Spleen (tissue), 11 donors: ENCODE measurements at regions not wholly inside any gene's neighbourhood (a gene's known extent, or its start where the extent isn't known, plus 50 kb on each side); places are given as distances from the start of the nearest gene placed in this dataset.

Experiments
- DNase-seq: peaks from one replicate; pipeline ENCODE4 v3.0.0-alpha.2; 2020
- H3K27ac ChIP-seq, 8 donors: fragments of 200-600 bp; sonication (generic) in 7 of 8; 1 replicate in 4 of 8; 2 replicates in 4 of 8; pipeline versions ENCODE4 v1.5.0 to v1.8.0; 2016 to 2021; ENCODE audit warnings: inconsistent platforms in 4 of 8, mild to moderate bottlenecking in 4 of 8, moderate library complexity in 1 of 8
- H3K27me3 ChIP-seq, 7 donors: fragments of 200-600 bp; sonication (generic) in 6 of 7; replicated peaks in 1 of 7; 1 replicate in 4 of 7; 2 replicates in 3 of 7; pipeline versions ENCODE4 v1.5.0 to v1.8.0; 2016 to 2021; ENCODE audit warnings: inconsistent platforms in 3 of 7, mild to moderate bottlenecking in 1 of 7
- H3K36me3 ChIP-seq, 6 donors: fragments of 200-600 bp; sonication (generic) in 5 of 6; 1 replicate in 4 of 6; 2 replicates in 2 of 6; pipeline versions ENCODE4 v1.5.0 to v1.8.0; 2016 to 2021; ENCODE audit warnings: inconsistent platforms in 2 of 6
- H3K4me1 ChIP-seq, 6 donors: fragments of 200-600 bp; sonication (generic) in 5 of 6; 1 replicate in 3 of 6; 2 replicates in 3 of 6; pipeline versions ENCODE4 v1.5.0 to v1.8.0; 2016 to 2021; ENCODE audit warnings: inconsistent platforms in 3 of 6
- H3K4me3 ChIP-seq, 8 donors: fragments of 200-600 bp; sonication (generic) in 7 of 8; 1 replicate in 4 of 8; 2 replicates in 4 of 8; pipeline versions ENCODE4 v1.5.0 to v1.8.0; 2016 to 2021; ENCODE audit warnings: inconsistent platforms in 4 of 8, mild to moderate bottlenecking in 4 of 8, moderate library complexity in 2 of 8
- H3K9me3 ChIP-seq, 8 donors: fragments of 200-600 bp; sonication (generic) in 7 of 8; 1 replicate in 4 of 8; 2 replicates in 4 of 8; pipeline versions ENCODE4 v1.5.0 to v1.8.0; 2016 to 2021; ENCODE audit warnings: inconsistent platforms in 4 of 8
- POLR2A ChIP-seq, 3 donors: fragments of 450-650 bp; IDR thresholded peaks; one replicate each; pipeline ENCODE4 v1.5.1; 2017; ENCODE audit warnings: antibody characterized with exemption in 3 of 3, mild to moderate bottlenecking in 1 of 3
- POLR2AphosphoS5 ChIP-seq, 3 donors: sonication (generic); formaldehyde crosslinking; IDR thresholded peaks; one replicate each; pipeline ENCODE4 v1.5.1; 2017; ENCODE audit warnings: antibody characterized with exemption in 3 of 3
- WGBS, 5 donors: extraction: QIAGEN DNeasy Blood & Tissue Kit in 3 of 5; methylation state at CpG; one replicate each; pipeline versions ENCODE4 v1.1.5 to v1.1.7; 2013 to 2018; 5-methylcytosine and 5-hydroxymethylcytosine counted together
- intact Hi-C: fragments of 100-400 bp; cut with DNase I; formaldehyde crosslinking; loops from one replicate; pipeline ENCODE4 v1.15.0; 2023; ENCODE audit warnings: low total_unique reads
- TF ChIP-seq, protein P1 (sequence below), 11 experiments: fragments of 200-600 bp in 7 of 11; fragments of 450-650 bp in 4 of 11; sonication (generic) in 4 of 11; IDR thresholded peaks in 8 of 11; conservative IDR thresholded peaks in 3 of 11; 1 replicate in 7 of 11; 2 replicates in 4 of 11; pipeline versions ENCODE4 v1.4.0 to v1.8.0; 2016 to 2021; ENCODE audit warnings: antibody characterized with exemption in 11 of 11, inconsistent platforms in 4 of 11, mild to moderate bottlenecking in 1 of 11
- donor health status: healthy with polysubstance abuse.
- donor health status: DM: no; HTN: no; CAD: no; lungs with moderate emphysema.
- donor health status: DM: no; HTN: no; CAD: no.
- donor health status: Bipolar disorder and iron deficiency.
- donor health status: healthy.
- donor health status: DM: no; HTN: no; CAD: no.
- donor health status: DM: yes; HTN: yes; CAD: no.

DNA sequence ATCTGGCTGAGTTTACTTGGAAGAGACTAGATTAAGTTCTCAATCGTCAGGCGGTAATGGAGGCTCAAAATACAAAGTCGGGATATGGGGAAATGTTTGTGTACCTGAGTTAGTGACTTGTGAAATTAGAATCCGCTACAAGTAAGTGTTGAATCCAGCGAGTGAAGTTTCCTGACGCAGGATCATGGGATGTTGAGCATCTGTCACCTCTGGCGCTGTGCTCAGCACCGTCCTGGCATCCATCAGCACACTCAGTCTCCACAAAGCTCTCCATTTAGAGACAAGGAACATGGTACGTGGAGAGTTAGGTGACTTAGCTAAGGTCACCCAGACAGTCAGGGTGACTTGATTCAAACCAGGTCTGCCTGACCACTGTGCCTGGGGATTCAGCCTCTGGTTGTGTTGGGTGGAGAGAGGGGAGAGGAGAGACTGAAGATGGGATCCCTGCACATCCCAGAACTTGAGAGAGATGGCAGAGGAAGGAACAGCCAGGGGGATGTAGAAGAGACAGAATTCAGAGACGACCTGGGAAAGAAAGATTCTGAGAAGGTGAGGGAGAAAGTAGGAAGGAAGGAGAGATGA, 251.2 kb downstream of the ACKR3 start:
- TF ChIP-seq POLR2A (IDR thresholded peaks at IDR 0.05) (no peak), POLR2AphosphoS5 (IDR thresholded peaks at IDR 0.05) (no peak)
- TF ChIP-seq, protein P1, sequence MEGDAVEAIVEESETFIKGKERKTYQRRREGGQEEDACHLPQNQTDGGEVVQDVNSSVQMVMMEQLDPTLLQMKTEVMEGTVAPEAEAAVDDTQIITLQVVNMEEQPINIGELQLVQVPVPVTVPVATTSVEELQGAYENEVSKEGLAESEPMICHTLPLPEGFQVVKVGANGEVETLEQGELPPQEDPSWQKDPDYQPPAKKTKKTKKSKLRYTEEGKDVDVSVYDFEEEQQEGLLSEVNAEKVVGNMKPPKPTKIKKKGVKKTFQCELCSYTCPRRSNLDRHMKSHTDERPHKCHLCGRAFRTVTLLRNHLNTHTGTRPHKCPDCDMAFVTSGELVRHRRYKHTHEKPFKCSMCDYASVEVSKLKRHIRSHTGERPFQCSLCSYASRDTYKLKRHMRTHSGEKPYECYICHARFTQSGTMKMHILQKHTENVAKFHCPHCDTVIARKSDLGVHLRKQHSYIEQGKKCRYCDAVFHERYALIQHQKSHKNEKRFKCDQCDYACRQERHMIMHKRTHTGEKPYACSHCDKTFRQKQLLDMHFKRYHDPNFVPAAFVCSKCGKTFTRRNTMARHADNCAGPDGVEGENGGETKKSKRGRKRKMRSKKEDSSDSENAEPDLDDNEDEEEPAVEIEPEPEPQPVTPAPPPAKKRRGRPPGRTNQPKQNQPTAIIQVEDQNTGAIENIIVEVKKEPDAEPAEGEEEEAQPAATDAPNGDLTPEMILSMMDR (IDR thresholded peaks at IDR 0.05 in 8 of 11, conservative IDR thresholded peaks at IDR 0.05 in 3 of 11): no peak
- H3K36me3 ChIP-seq: no peaks in the 10 kb centered on the region
- H3K4me3 ChIP-seq: no peak overlapping the region
- H3K27me3 ChIP-seq: no peaks in the 10 kb centered on the region
- H3K4me1 ChIP-seq: peaks cover 0 to 22% (median 2%) of the 10 kb centered on the region in 6 donors
- intact Hi-C loops: no loop called here
- WGBS, 5 donors: 89 to 95% (median 91%) methylated on average over 10 of the region's 10 CpGs
- H3K9me3 ChIP-seq: peaks cover 0 to 10% (median 7%) of the 10 kb centered on the region in 8 donors
- H3K27ac ChIP-seq: no peak overlapping the region
- DNase-seq: no peak

DNA sequence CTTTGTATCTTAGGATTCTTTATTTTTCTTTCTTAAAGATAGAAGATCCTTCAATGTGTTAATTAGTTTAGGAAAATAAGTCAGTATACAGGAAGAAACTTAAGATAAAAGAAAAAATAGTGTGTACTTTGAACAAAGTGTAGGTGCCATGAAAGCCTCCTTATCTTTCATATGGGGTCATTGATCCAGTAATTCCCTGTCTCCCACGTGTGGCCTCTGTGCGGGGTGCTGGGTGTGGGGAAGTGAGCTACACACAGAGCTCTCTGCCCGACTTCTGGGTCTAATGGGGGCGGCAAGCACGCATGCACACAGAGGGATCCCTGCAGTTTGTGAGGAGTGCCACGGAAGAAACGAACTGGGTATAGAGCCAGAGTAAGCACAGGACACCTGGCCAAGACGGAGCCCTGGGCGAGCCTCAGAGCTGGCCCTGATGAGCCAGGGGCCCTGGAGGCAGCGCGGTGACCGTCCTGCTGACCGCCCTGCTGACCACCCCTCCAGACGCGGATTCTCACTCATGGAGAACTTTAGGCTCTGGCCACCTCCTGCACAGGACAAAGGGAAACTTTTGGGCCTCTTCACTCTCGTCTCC, 253.5 kb downstream of the ACKR3 start:
- H3K27ac ChIP-seq: no peak overlapping the region
- peaks cover 0 to 10% (median 7%) of the 10 kb centered on the region in 8 donors for H3K9me3 ChIP-seq
- no peak overlapping the region for H3K4me3 ChIP-seq
- WGBS, 5 donors: 92 to 95% (median 94%) methylated on average over 16 of the region's 16 CpGs
- DNase-seq: no peak
- intact Hi-C loops: no loop called here
- TF ChIP-seq POLR2AphosphoS5 (IDR thresholded peaks at IDR 0.05) (no peak), POLR2A (IDR thresholded peaks at IDR 0.05) (no peak)
- TF ChIP-seq, protein P1 (IDR thresholded peaks at IDR 0.05 in 8 of 11, conservative IDR thresholded peaks at IDR 0.05 in 3 of 11): no peak
- H3K36me3 ChIP-seq: no peaks in the 10 kb centered on the region
- no peaks in the 10 kb centered on the region for H3K27me3 ChIP-seq
- H3K4me1 ChIP-seq: peaks cover 0 to 35% (median 14%) of the 10 kb centered on the region in 6 donors

DNA sequence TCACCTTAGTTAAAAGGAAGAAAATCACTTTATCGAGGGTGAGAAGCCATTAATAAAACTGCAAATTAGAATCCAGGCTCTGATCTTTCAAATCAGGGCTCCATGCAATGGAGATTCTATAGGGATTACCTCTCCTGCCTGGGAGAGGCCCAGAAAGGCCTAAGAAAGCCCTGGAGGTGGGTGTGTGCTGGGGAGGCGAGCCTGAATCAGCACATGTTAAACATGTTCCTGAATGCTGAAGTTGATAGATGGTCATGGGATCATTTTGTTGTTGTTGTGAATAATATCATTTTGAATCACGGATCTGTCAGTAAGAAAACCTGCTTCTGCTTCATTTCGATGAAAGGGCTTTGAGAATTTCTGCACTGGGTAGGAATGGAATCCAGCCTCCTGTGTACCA, 254.3 kb downstream of the ACKR3 start:
- TF ChIP-seq POLR2A (IDR thresholded peaks at IDR 0.05) (no peak), POLR2AphosphoS5 (IDR thresholded peaks at IDR 0.05) (no peak)
- TF ChIP-seq, protein P1 (IDR thresholded peaks at IDR 0.05 in 8 of 11, conservative IDR thresholded peaks at IDR 0.05 in 3 of 11): no peak
- H3K4me1 ChIP-seq: peaks cover 0 to 43% (median 16%) of the 10 kb centered on the region in 6 donors
- H3K36me3 ChIP-seq: no peaks in the 10 kb centered on the region
- peak overlapping the region in 2 of 8 donors; percentile 2 to 10 for H3K27ac ChIP-seq
- DNase-seq: no peak
- intact Hi-C loops: no loop called here
- WGBS, 5 donors: 67 to 81% (median 75%) methylated on average over 4 of the region's 4 CpGs
- H3K27me3 ChIP-seq: no peaks in the 10 kb centered on the region
- H3K4me3 ChIP-seq: no peak overlapping the region
- peaks cover 0 to 10% (median 7%) of the 10 kb centered on the region in 8 donors for H3K9me3 ChIP-seq

DNA sequence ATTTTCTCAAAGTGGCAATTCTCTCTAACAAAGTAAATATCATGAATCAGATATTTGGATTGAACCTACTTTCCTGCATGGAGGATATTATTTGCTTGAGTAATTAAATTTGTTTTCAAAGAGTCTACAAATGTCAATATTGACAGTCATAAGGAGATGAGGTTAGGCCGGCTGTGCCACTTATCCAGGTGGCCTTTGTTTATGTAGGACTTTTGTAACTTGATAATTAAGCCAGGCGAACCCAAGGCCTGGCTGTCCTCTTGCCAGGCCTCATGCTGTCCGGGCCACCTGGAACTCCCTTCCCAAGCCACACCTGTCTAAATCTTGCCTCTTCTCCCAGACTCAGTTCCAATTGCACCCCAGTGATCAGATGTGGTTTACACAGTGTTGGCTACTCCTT, 255.2 kb downstream of the ACKR3 start:
- intact Hi-C loops: no loop called here

More for the DNA sequence above, 255.2 kb downstream of the ACKR3 start:
- no peaks in the 10 kb centered on the region for H3K27me3 ChIP-seq
- peaks cover 0 to 43% (median 16%) of the 10 kb centered on the region in 6 donors for H3K4me1 ChIP-seq
- no peak for DNase-seq
- H3K4me3 ChIP-seq: no peak overlapping the region
- peak overlapping the region in 2 of 8 donors; percentile 9 to 10 for H3K27ac ChIP-seq
- 87 to 96% (median 93%) methylated on average over 3 of the region's 3 CpGs for WGBS, 5 donors
- TF ChIP-seq, protein P1 (IDR thresholded peaks at IDR 0.05 in 8 of 11, conservative IDR thresholded peaks at IDR 0.05 in 3 of 11): no peak
- TF ChIP-seq POLR2A (IDR thresholded peaks at IDR 0.05): no peak
- no peak for TF ChIP-seq POLR2AphosphoS5 (IDR thresholded peaks at IDR 0.05)
- no peaks in the 10 kb centered on the region for H3K36me3 ChIP-seq
- peaks cover 0 to 10% (median 7%) of the 10 kb centered on the region in 8 donors for H3K9me3 ChIP-seq
